ENCODE measurements at regions not wholly inside any gene's neighbourhood (a gene's known extent, or its start where the extent isn't known, plus 50 kb on each side); places are given as distances from the start of the nearest gene placed in this dataset.
A peak's percentile ranks its signal among the peaks of the same experiment; 100 is the strongest.

GRCh38 chr14:51552275-51552674, 99.4 kb upstream of the FRMD6 start:
- no peak for DNase-seq

- DNase-seq = peak; percentile 40
Measured at GRCh38 chr14:51552768-51553404, 98.8 kb upstream of the FRMD6 start.

GRCh38 chr14:51554339-51554920, 97.3 kb upstream of the FRMD6 start:
- DNase-seq = no peak

- DNase-seq = no peak
Measured at GRCh38 chr14:51554953-51555352, 96.8 kb upstream of the FRMD6 start.

- DNase-seq = no peak
Measured at GRCh38 chr14:51561141-51561540, 90.6 kb upstream of the FRMD6 start.

GRCh38 chr14:51562816-51563215, 88.9 kb upstream of the FRMD6 start:
- DNase-seq = no peak

GRCh38 chr14:51563560-51563959, 88.2 kb upstream of the FRMD6 start:
- DNase-seq = no peak

- DNase-seq = no peak
Measured at GRCh38 chr14:51564460-51564859, 87.2 kb upstream of the FRMD6 start.

- DNase-seq = no peak
Measured at GRCh38 chr14:51564986-51565604, 86.6 kb upstream of the FRMD6 start.

GRCh38 chr14:51566831-51567582, 84.7 kb upstream of the FRMD6 start:
- DNase-seq = no peak

- no peak for DNase-seq
Measured at GRCh38 chr14:51568366-51568765, 83.3 kb upstream of the FRMD6 start.

GRCh38 chr14:51573607-51574006, 78.1 kb upstream of the FRMD6 start:
- no peak for DNase-seq

- no peak for DNase-seq
Measured at GRCh38 chr14:51574009-51574408, 77.7 kb upstream of the FRMD6 start.

- no peak for DNase-seq
Measured at GRCh38 chr14:51575349-51576116, 76.2 kb upstream of the FRMD6 start.

GRCh38 chr14:51576117-51576430, 75.6 kb upstream of the FRMD6 start:
- no peak for DNase-seq

- no peak for DNase-seq
Measured at GRCh38 chr14:51576879-51577278, 74.8 kb upstream of the FRMD6 start.

- DNase-seq = no peak
Measured at GRCh38 chr14:51578853-51579252, 72.9 kb upstream of the FRMD6 start.

GRCh38 chr14:51581017-51581881, 70.5 kb upstream of the FRMD6 start:
- no peak for DNase-seq

GRCh38 chr14:51582437-51582836, 69.3 kb upstream of the FRMD6 start:
- DNase-seq = no peak

GRCh38 chr14:51585055-51585454, 66.7 kb upstream of the FRMD6 start:
- DNase-seq = no peak

GRCh38 chr14:51592836-51593235, 58.9 kb upstream of the FRMD6 start:
- no peak for DNase-seq

- no peak for DNase-seq
Measured at GRCh38 chr14:51593397-51593796, 58.3 kb upstream of the FRMD6 start.
